ENCODE measurements at regions not wholly inside any gene's neighbourhood (a gene's known extent, or its start where the extent isn't known, plus 50 kb on each side); places are given as distances from the start of the nearest gene placed in this dataset.

- DNase-seq (no peak), ATAC-seq (no peak)
- peaks cover 0 to 10% (median 0%) of the 10 kb centered on the region in 9 donors for H3K9me3 Mint-ChIP-seq
- H3K27ac Mint-ChIP-seq = no peak overlapping the region
- H3K4me1 Mint-ChIP-seq = no peaks in the 10 kb centered on the region
- H3K4me3 Mint-ChIP-seq = no peak overlapping the region
- no peaks in the 10 kb centered on the region for H3K27me3 Mint-ChIP-seq
- H3K36me3 Mint-ChIP-seq = no peaks in the 10 kb centered on the region
- POLR2A ChIA-PET = no interaction called here
These were observed 336.0 kb downstream of the VGLL3 start for GRCh38 chr3:86654806-86655460.

GRCh38 chr3:86653661-86654205 lies 337.2 kb downstream of the VGLL3 start:
- no peak for DNase-seq
- ATAC-seq = no peak
- H3K36me3 Mint-ChIP-seq = no peaks in the 10 kb centered on the region
- H3K27ac Mint-ChIP-seq = no peak overlapping the region
- POLR2A ChIA-PET = no interaction called here
- no peaks in the 10 kb centered on the region for H3K27me3 Mint-ChIP-seq
- no peak overlapping the region for H3K4me3 Mint-ChIP-seq
- no peaks in the 10 kb centered on the region for H3K4me1 Mint-ChIP-seq
- peaks cover 0 to 9% (median 0%) of the 10 kb centered on the region in 9 donors for H3K9me3 Mint-ChIP-seq

GRCh38 chr3:86648087-86648486 lies 342.9 kb downstream of the VGLL3 start:
- no peaks in the 10 kb centered on the region for H3K4me1 Mint-ChIP-seq
- ATAC-seq (no peak), DNase-seq (no peak)
- H3K27me3 Mint-ChIP-seq = no peaks in the 10 kb centered on the region
- H3K36me3 Mint-ChIP-seq = no peaks in the 10 kb centered on the region
- H3K9me3 Mint-ChIP-seq = peaks cover 0 to 13% (median 2%) of the 10 kb centered on the region in 9 donors
- no peak overlapping the region for H3K27ac Mint-ChIP-seq
- POLR2A ChIA-PET = no interaction called here
- H3K4me3 Mint-ChIP-seq = no peak overlapping the region

GRCh38 chr3:86645756-86646155 lies 345.2 kb downstream of the VGLL3 start:
- POLR2A ChIA-PET = no interaction called here
- H3K9me3 Mint-ChIP-seq = peaks cover 0 to 13% (median 2%) of the 10 kb centered on the region in 9 donors
- no peaks in the 10 kb centered on the region for H3K36me3 Mint-ChIP-seq
- H3K4me1 Mint-ChIP-seq = no peaks in the 10 kb centered on the region
- no peak overlapping the region for H3K27ac Mint-ChIP-seq
- ATAC-seq (no peak), DNase-seq (no peak)
- no peaks in the 10 kb centered on the region for H3K27me3 Mint-ChIP-seq
- no peak overlapping the region for H3K4me3 Mint-ChIP-seq

GRCh38 chr3:86634361-86634760 lies 356.6 kb downstream of the VGLL3 start:
- DNase-seq = no peak

GRCh38 chr3:86629511-86629910 lies 361.4 kb downstream of the VGLL3 start:
- DNase-seq (no peak), ATAC-seq (no peak)
- Mint-ChIP-seq H3K27ac (no peak overlapping the region), H3K27me3 (no peaks in the 10 kb centered on the region), H3K36me3 (no peaks in the 10 kb centered on the region), H3K4me3 (no peak overlapping the region), H3K9me3 (peaks cover 0 to 11% (median 4%) of the 10 kb centered on the region in 9 donors), H3K4me1 (no peaks in the 10 kb centered on the region)
- POLR2A ChIA-PET = no interaction called here

More at GRCh38 chr3:86634361-86634760, 356.6 kb downstream of the VGLL3 start:
- no peaks in the 10 kb centered on the region for H3K4me1 Mint-ChIP-seq
- no peaks in the 10 kb centered on the region for H3K36me3 Mint-ChIP-seq
- H3K4me3 Mint-ChIP-seq = no peak overlapping the region
- ATAC-seq = no peak
- H3K9me3 Mint-ChIP-seq = peaks cover 0 to 23% (median 6%) of the 10 kb centered on the region in 9 donors
- no peaks in the 10 kb centered on the region for H3K27me3 Mint-ChIP-seq
- POLR2A ChIA-PET = no interaction called here
- no peak overlapping the region for H3K27ac Mint-ChIP-seq

- Mint-ChIP-seq H3K36me3 (no peaks in the 10 kb centered on the region), H3K27ac (no peak overlapping the region), H3K4me1 (no peaks in the 10 kb centered on the region), H3K9me3 (peaks cover 0 to 14% (median 3%) of the 10 kb centered on the region in 9 donors), H3K27me3 (no peaks in the 10 kb centered on the region), H3K4me3 (no peak overlapping the region)
- ATAC-seq (no peak), DNase-seq (no peak)
- POLR2A ChIA-PET = no interaction called here
These were observed 366.8 kb downstream of the VGLL3 start for GRCh38 chr3:86624192-86624591.

GRCh38 chr3:86618706-86619105 lies 372.2 kb downstream of the VGLL3 start:
- peaks cover 0 to 24% (median 11%) of the 10 kb centered on the region in 9 donors for H3K9me3 Mint-ChIP-seq
- ATAC-seq = no peak
- no peak overlapping the region for H3K27ac Mint-ChIP-seq
- no peaks in the 10 kb centered on the region for H3K4me1 Mint-ChIP-seq
- H3K27me3 Mint-ChIP-seq = no peaks in the 10 kb centered on the region
- POLR2A ChIA-PET = no interaction called here
- H3K36me3 Mint-ChIP-seq = no peaks in the 10 kb centered on the region
- no peak overlapping the region for H3K4me3 Mint-ChIP-seq
- DNase-seq = no peak

- no peak for ATAC-seq
- H3K9me3 Mint-ChIP-seq = peaks cover 0 to 31% (median 8%) of the 10 kb centered on the region in 9 donors
- no peaks in the 10 kb centered on the region for H3K36me3 Mint-ChIP-seq
- H3K27me3 Mint-ChIP-seq = no peaks in the 10 kb centered on the region
- POLR2A ChIA-PET = no interaction called here
- no peak for DNase-seq
- no peaks in the 10 kb centered on the region for H3K4me1 Mint-ChIP-seq
- no peak overlapping the region for H3K27ac Mint-ChIP-seq
- H3K4me3 Mint-ChIP-seq = no peak overlapping the region
These were observed 385.8 kb downstream of the VGLL3 start for GRCh38 chr3:86605166-86605565.

GRCh38 chr3:86595696-86596095 lies 395.3 kb downstream of the VGLL3 start:
- Mint-ChIP-seq H3K4me3 (no peak overlapping the region), H3K36me3 (no peaks in the 10 kb centered on the region), H3K4me1 (no peaks in the 10 kb centered on the region), H3K27me3 (no peaks in the 10 kb centered on the region), H3K27ac (no peak overlapping the region), H3K9me3 (peaks cover 0 to 19% (median 3%) of the 10 kb centered on the region in 9 donors)
- DNase-seq (no peak), ATAC-seq (no peak)
- POLR2A ChIA-PET = no interaction called here

- peaks cover 0 to 12% (median 5%) of the 10 kb centered on the region in 9 donors for H3K9me3 Mint-ChIP-seq
- POLR2A ChIA-PET = no interaction called here
- no peak overlapping the region for H3K4me3 Mint-ChIP-seq
- no peak for ATAC-seq
- no peak overlapping the region for H3K27ac Mint-ChIP-seq
- no peaks in the 10 kb centered on the region for H3K36me3 Mint-ChIP-seq
- H3K4me1 Mint-ChIP-seq = no peaks in the 10 kb centered on the region
- H3K27me3 Mint-ChIP-seq = no peaks in the 10 kb centered on the region
- no peak for DNase-seq
These were observed 396.1 kb downstream of the VGLL3 start for GRCh38 chr3:86594838-86595237.

GRCh38 chr3:86578071-86578470 lies 412.9 kb downstream of the VGLL3 start:
- H3K27me3 Mint-ChIP-seq = no peaks in the 10 kb centered on the region
- DNase-seq (no peak), ATAC-seq (no peak)
- no peaks in the 10 kb centered on the region for H3K4me1 Mint-ChIP-seq
- no peak overlapping the region for H3K27ac Mint-ChIP-seq
- H3K4me3 Mint-ChIP-seq = no peak overlapping the region
- no peaks in the 10 kb centered on the region for H3K36me3 Mint-ChIP-seq
- POLR2A ChIA-PET = no interaction called here
- peaks cover 4 to 30% (median 18%) of the 10 kb centered on the region in 9 donors for H3K9me3 Mint-ChIP-seq

- no peak for ATAC-seq
- POLR2A ChIA-PET = no interaction called here
- no peaks in the 10 kb centered on the region for H3K36me3 Mint-ChIP-seq
These were observed 427.5 kb downstream of the VGLL3 start for GRCh38 chr3:86563400-86563970.

GRCh38 chr3:86562090-86562489 lies 428.9 kb downstream of the VGLL3 start:
- H3K36me3 Mint-ChIP-seq = no peaks in the 10 kb centered on the region
- H3K27ac Mint-ChIP-seq = no peak overlapping the region
- no peaks in the 10 kb centered on the region for H3K4me1 Mint-ChIP-seq
- no peak for DNase-seq
- POLR2A ChIA-PET = no interaction called here
- peaks cover 0 to 4% (median 0%) of the 10 kb centered on the region in 9 donors for H3K9me3 Mint-ChIP-seq
- no peak for ATAC-seq
- no peaks in the 10 kb centered on the region for H3K27me3 Mint-ChIP-seq
- no peak overlapping the region for H3K4me3 Mint-ChIP-seq

More at GRCh38 chr3:86563400-86563970, 427.5 kb downstream of the VGLL3 start:
- H3K27ac Mint-ChIP-seq = no peak overlapping the region
- no peak overlapping the region for H3K4me3 Mint-ChIP-seq
- DNase-seq = peak in 1 of 10 donors; percentile 1
- no peaks in the 10 kb centered on the region for H3K27me3 Mint-ChIP-seq
- H3K9me3 Mint-ChIP-seq = peaks cover 0 to 6% (median 2%) of the 10 kb centered on the region in 9 donors
- H3K4me1 Mint-ChIP-seq = no peaks in the 10 kb centered on the region
